ENCODE measurements at regions not wholly inside any gene's neighbourhood (a gene's known extent, or its start where the extent isn't known, plus 50 kb on each side); places are given as distances from the start of the nearest gene placed in this dataset.

- in situ Hi-C loops (cut with HindIII; ENCODE audit: extremely low pct_ligation_motif_present, low pct_unique_long_range_greater_than_20kb) (loop anchor here (10.0 kb wide), 1 partner anchor 652 kb away; no protein-coding TSS in a partner anchor), intact Hi-C loops (cut with micrococcal nuclease; ENCODE audit: unreplicated experiment) (loop anchor here (5.0 kb wide), 1 partner anchor 375 kb away; no protein-coding TSS in a partner anchor)
- WGBS (ENCODE audit: low lambda C conversion rate), result 5% methylated on average over 7 of the region's 7 CpGs
- Histone ChIP-seq H2AFZ (ENCODE audit: low read length) (no peak overlapping the region), H3K36me3 (replicated peaks in 1 of 2; ENCODE audit: control insufficient read depth in 1 of 2, insufficient read depth in 2 of 2, low read length in 2 of 2) (no peaks in the 10 kb centered on the region), H4K20me1 (ENCODE audit: insufficient read depth, low read length) (peaks cover 2% of the 10 kb centered on the region; the same call in 1 of the 2 replicates), H3K4me2 (ENCODE audit: low read depth, low read length) (no peak overlapping the region), H3K79me2 (ENCODE audit: insufficient read depth, low read length) (no peaks in the 10 kb centered on the region), H3K4me1 (ENCODE audit: insufficient read depth, low read length) (no peaks in the 10 kb centered on the region), H3K9ac (ENCODE audit: insufficient read depth, low read depth, low read length) (no peak overlapping the region), H3K4me3 (replicated peaks in 1 of 3; ENCODE audit: insufficient read depth in 1 of 3, low read depth in 2 of 3, low read length in 3 of 3) (no peak overlapping the region), H3K27me3 (ENCODE audit: control insufficient read depth in 1 of 2, insufficient read depth in 2 of 2, low read length in 2 of 2) (peaks cover 5 to 33% of the 10 kb centered on the region in 2 experiments; a peak in 4 of 5 replicates), H3K9me3 (ENCODE audit: low read length) (no peaks in the 10 kb centered on the region), H3K27ac (ENCODE audit: extremely low read length, insufficient read depth, low read length) (no peak overlapping the region)
- FAIRE-seq (no peak), DNase-seq (ENCODE audit: low spot score) (no peak), ATAC-seq (no peak)
- POLR2A ChIA-PET, result interaction anchor here (1.9 kb wide), 1 partner anchor 228 kb away, joined by 9 read pairs; no protein-coding TSS in a partner anchor
- CTCF ChIA-PET (ENCODE audit: low intra/inter-chr PET ratio, low total read pairs), result interaction anchor here (1.9 to 2.8 kb wide), 3 partner anchors 227 to 823 kb away, joined by 6 to 56 read pairs (median 8); no protein-coding TSS in a partner anchor
- TF ChIP-seq STAT6 (CRISPR knock-in tag; IDR thresholded peaks at IDR 0.05; ENCODE audit: borderline replicate concordance), result no peak
- no peak for TF ChIP-seq NFKBIZ (CRISPR knock-in tag; IDR thresholded peaks at IDR 0.05)
- no peak for TF ChIP-seq ZBTB42 (CRISPR knock-in tag; IDR thresholded peaks at IDR 0.05)
- no peak for TF ChIP-seq TIGD3 (CRISPR knock-in tag; IDR thresholded peaks at IDR 0.05; ENCODE audit: borderline replicate concordance)
- TF ChIP-seq ZNF136 (CRISPR knock-in tag; IDR thresholded peaks at IDR 0.05; ENCODE audit: low read depth), result no peak
- TF ChIP-seq PCBP2 (optimal IDR thresholded peaks at IDR 0.05; ENCODE audit: low read depth, low read length, poor library complexity, severe bottlenecking), result no peak
- no peak for TF ChIP-seq DDIT3 (CRISPR knock-in tag; IDR thresholded peaks at IDR 0.05)
- no peak for TF ChIP-seq NR2F2 (IDR thresholded peaks at IDR 0.05; ENCODE audit: borderline replicate concordance, low read depth)
- no peak for TF ChIP-seq REST (IDR thresholded peaks at IDR 0.05; ENCODE audit: borderline replicate concordance in 1 of 2, low read depth in 1 of 2, low read length in 2 of 2)
- TF ChIP-seq ZNF775 (CRISPR knock-in tag; IDR thresholded peaks at IDR 0.05; ENCODE audit: borderline replicate concordance), result no peak
- no peak for TF ChIP-seq CREM (IDR thresholded peaks at IDR 0.05)
- no peak for TF ChIP-seq CREM (CRISPR knock-in tag; IDR thresholded peaks at IDR 0.05)
- no TSS peak for BruUV-seq (replicated peaks)
These were observed 225.0 kb downstream of the CYP26B1 start for GRCh38 chr2:71922499-71923142.

Measured in HepG2 (cell line).